GM12878 (cell line): ENCODE measurements at regions not wholly inside any gene's neighbourhood (a gene's known extent, or its start where the extent isn't known, plus 50 kb on each side); places are given as distances from the start of the nearest gene placed in this dataset.

ENCODE experiments used
- EZH2 ChIP-seq: IDR thresholded peaks from 2 replicates; pipeline ENCODE4 v1.6.1; 2012; ENCODE audit warnings: low read depth, mild to moderate bottlenecking, control low read depth, inconsistent platforms, low read length, borderline replicate concordance; ENCODE audit not compliant: control insufficient read depth
- TAF1 ChIP-seq: IDR thresholded peaks from 2 replicates; pipeline ENCODE4 v1.6.1; 2011; ENCODE audit warnings: mild to moderate bottlenecking, low read depth, low read length, borderline replicate concordance
- TF ChIP-seq, protein P1 (sequence below): IDR thresholded peaks from 2 replicates; pipeline ENCODE4 v1.6.1; 2012; ENCODE audit warnings: mild to moderate bottlenecking, low read depth, low read length
- TF ChIP-seq, protein P2 (sequence below): IDR thresholded peaks from 2 replicates; pipeline ENCODE4 v1.6.1; 2011; ENCODE audit warnings: mild to moderate bottlenecking, low read depth, low read length, moderate library complexity; ENCODE audit not compliant: insufficient replicate concordance
- TF ChIP-seq, protein P3 (sequence below), 3 experiments: IDR thresholded peaks in 2 of 3; conservative IDR thresholded peaks in 1 of 3; 2 replicates each; pipeline ENCODE4 v1.5.1; 2011; ENCODE audit warnings: low read depth in 3 of 3, low read length in 3 of 3, mild to moderate bottlenecking in 3 of 3, control low read depth in 2 of 3, moderate library complexity in 2 of 3, inconsistent platforms in 1 of 3, mixed read lengths in 1 of 3; ENCODE audit not compliant: control insufficient read depth in 2 of 3, insufficient read depth in 1 of 3; ENCODE audit errors: extremely low read depth in 1 of 3
- TF ChIP-seq, protein P4 (sequence below): fragments of 450-650 bp; formaldehyde crosslinking; IDR thresholded peaks from 2 replicates; pipeline ENCODE4 v1.5.0; 2022; ENCODE audit warnings: mild to moderate bottlenecking, missing genetic modification characterization
- TF ChIP-seq, protein P5 (sequence below): IDR thresholded peaks from 2 replicates; pipeline ENCODE4 v1.6.1; 2011; ENCODE audit warnings: low read depth, low read length, improper control_type of control experiment, borderline replicate concordance

DNA sequence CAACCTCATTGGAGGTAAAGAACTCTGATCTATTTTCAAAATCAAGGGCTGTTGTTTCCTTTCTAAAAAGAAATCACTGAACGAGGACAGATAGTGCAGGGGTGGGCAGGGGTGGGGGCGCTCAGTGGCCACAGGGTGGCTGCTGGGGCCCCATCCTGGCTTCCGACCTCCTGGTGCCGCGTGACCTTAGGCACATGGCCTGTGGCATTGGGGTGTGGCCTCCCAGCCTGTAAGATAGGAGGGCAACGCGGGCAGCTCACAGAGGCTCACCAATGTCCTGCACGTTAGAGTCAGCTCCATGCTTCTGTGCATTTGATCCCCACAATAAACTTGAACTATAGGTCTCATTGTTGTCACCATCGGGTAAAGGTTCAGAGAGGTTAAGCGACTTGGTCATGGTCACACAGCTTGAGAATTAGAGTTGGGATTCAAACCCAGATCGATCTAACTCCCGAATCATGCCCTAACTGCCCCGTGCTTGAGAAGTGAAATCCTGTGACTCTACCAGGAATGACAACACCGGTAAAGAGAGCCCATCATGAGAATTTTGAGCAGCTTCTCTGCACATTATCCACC lies 148.0 kb upstream of the SLC6A11 start:
- TF ChIP-seq, protein P1, sequence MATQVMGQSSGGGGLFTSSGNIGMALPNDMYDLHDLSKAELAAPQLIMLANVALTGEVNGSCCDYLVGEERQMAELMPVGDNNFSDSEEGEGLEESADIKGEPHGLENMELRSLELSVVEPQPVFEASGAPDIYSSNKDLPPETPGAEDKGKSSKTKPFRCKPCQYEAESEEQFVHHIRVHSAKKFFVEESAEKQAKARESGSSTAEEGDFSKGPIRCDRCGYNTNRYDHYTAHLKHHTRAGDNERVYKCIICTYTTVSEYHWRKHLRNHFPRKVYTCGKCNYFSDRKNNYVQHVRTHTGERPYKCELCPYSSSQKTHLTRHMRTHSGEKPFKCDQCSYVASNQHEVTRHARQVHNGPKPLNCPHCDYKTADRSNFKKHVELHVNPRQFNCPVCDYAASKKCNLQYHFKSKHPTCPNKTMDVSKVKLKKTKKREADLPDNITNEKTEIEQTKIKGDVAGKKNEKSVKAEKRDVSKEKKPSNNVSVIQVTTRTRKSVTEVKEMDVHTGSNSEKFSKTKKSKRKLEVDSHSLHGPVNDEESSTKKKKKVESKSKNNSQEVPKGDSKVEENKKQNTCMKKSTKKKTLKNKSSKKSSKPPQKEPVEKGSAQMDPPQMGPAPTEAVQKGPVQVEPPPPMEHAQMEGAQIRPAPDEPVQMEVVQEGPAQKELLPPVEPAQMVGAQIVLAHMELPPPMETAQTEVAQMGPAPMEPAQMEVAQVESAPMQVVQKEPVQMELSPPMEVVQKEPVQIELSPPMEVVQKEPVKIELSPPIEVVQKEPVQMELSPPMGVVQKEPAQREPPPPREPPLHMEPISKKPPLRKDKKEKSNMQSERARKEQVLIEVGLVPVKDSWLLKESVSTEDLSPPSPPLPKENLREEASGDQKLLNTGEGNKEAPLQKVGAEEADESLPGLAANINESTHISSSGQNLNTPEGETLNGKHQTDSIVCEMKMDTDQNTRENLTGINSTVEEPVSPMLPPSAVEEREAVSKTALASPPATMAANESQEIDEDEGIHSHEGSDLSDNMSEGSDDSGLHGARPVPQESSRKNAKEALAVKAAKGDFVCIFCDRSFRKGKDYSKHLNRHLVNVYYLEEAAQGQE, result no peak
- TF ChIP-seq, protein P2, sequence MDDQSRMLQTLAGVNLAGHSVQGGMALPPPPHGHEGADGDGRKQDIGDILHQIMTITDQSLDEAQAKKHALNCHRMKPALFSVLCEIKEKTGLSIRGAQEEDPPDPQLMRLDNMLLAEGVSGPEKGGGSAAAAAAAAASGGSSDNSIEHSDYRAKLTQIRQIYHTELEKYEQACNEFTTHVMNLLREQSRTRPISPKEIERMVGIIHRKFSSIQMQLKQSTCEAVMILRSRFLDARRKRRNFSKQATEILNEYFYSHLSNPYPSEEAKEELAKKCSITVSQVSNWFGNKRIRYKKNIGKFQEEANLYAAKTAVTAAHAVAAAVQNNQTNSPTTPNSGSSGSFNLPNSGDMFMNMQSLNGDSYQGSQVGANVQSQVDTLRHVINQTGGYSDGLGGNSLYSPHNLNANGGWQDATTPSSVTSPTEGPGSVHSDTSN, result no peak
- TF ChIP-seq, protein P3, sequence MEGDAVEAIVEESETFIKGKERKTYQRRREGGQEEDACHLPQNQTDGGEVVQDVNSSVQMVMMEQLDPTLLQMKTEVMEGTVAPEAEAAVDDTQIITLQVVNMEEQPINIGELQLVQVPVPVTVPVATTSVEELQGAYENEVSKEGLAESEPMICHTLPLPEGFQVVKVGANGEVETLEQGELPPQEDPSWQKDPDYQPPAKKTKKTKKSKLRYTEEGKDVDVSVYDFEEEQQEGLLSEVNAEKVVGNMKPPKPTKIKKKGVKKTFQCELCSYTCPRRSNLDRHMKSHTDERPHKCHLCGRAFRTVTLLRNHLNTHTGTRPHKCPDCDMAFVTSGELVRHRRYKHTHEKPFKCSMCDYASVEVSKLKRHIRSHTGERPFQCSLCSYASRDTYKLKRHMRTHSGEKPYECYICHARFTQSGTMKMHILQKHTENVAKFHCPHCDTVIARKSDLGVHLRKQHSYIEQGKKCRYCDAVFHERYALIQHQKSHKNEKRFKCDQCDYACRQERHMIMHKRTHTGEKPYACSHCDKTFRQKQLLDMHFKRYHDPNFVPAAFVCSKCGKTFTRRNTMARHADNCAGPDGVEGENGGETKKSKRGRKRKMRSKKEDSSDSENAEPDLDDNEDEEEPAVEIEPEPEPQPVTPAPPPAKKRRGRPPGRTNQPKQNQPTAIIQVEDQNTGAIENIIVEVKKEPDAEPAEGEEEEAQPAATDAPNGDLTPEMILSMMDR (IDR thresholded peaks at IDR 0.05 in 2 of 3, conservative IDR thresholded peaks at IDR 0.05 in 1 of 3; ENCODE audit: control insufficient read depth in 2 of 3, extremely low read depth in 1 of 3, insufficient read depth in 1 of 3, low read depth in 3 of 3, low read length in 3 of 3), result no peak
- TF ChIP-seq EZH2 (no peak), TAF1 (no peak)
- TF ChIP-seq, protein P4, sequence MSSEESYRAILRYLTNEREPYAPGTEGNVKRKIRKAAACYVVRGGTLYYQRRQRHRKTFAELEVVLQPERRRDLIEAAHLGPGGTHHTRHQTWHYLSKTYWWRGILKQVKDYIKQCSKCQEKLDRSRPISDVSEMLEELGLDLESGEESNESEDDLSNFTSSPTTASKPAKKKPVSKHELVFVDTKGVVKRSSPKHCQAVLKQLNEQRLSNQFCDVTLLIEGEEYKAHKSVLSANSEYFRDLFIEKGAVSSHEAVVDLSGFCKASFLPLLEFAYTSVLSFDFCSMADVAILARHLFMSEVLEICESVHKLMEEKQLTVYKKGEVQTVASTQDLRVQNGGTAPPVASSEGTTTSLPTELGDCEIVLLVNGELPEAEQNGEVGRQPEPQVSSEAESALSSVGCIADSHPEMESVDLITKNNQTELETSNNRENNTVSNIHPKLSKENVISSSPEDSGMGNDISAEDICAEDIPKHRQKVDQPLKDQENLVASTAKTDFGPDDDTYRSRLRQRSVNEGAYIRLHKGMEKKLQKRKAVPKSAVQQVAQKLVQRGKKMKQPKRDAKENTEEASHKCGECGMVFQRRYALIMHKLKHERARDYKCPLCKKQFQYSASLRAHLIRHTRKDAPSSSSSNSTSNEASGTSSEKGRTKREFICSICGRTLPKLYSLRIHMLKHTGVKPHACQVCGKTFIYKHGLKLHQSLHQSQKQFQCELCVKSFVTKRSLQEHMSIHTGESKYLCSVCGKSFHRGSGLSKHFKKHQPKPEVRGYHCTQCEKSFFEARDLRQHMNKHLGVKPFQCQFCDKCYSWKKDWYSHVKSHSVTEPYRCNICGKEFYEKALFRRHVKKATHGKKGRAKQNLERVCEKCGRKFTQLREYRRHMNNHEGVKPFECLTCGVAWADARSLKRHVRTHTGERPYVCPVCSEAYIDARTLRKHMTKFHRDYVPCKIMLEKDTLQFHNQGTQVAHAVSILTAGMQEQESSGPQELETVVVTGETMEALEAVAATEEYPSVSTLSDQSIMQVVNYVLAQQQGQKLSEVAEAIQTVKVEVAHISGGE (CRISPR knock-in tag), result no peak
- TF ChIP-seq, protein P5, sequence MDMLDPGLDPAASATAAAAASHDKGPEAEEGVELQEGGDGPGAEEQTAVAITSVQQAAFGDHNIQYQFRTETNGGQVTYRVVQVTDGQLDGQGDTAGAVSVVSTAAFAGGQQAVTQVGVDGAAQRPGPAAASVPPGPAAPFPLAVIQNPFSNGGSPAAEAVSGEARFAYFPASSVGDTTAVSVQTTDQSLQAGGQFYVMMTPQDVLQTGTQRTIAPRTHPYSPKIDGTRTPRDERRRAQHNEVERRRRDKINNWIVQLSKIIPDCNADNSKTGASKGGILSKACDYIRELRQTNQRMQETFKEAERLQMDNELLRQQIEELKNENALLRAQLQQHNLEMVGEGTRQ, result no peak
